ENCODE measurements at regions not wholly inside any gene's neighbourhood (a gene's known extent, or its start where the extent isn't known, plus 50 kb on each side); places are given as distances from the start of the nearest gene placed in this dataset.

DNA sequence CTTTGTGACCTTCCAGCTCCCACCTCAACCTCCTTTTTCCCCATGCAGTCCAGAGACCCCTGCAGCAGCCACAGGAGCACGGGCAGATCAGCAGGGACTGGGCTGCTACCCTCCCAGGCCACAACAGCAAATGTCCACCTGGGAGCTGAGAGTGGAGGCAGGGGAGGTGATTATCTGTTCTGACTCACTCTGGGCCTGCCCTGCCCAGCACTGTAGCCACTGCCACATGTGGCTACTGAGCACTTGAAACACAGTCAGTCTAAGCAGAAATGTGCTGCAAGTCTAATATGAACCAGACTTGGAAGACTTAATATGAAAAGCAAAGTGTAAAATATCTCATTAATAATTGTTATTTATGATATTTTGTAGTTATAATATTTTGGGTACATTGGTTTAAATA, 148.9 kb upstream of the VANGL1 start (continued):
- TF ChIP-seq, protein P1, sequence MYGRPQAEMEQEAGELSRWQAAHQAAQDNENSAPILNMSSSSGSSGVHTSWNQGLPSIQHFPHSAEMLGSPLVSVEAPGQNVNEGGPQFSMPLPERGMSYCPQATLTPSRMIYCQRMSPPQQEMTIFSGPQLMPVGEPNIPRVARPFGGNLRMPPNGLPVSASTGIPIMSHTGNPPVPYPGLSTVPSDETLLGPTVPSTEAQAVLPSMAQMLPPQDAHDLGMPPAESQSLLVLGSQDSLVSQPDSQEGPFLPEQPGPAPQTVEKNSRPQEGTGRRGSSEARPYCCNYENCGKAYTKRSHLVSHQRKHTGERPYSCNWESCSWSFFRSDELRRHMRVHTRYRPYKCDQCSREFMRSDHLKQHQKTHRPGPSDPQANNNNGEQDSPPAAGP (tag by site-specific recombination; IDR thresholded peaks at IDR 0.05) = no peak

DNA sequence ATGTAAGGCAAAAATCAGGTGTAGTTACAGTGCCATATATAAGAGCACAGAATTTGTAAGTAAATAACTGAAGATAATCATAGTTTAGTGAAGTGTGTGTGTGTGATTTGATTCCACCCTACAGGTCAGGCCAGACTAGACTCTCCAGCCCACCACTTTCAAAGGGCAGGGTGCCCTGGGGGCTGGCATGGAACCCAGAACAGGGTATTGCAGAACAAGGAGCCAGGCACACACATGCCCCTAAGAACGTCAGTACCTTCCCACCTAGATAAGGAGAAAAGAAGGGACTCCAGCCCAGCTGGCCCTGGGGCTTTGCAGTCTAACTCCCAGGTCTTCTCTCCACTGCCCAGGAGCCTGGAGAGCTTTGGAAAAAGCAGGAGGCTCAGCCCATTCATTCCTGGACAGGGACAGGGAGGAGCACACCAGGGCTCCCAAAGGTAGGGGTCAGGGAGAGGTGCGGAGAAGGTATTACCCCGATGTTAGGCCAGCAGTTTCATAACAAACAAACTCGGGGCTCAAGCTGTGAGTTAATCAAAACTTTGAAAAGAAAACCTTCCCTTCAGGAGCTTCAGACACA, 149.7 kb upstream of the VANGL1 start:
- H3K9me3 ChIP-seq (ENCODE audit: control insufficient read depth, insufficient read depth, low read depth, low read length) = no peaks in the 10 kb centered on the region
- ChIA-PET POLR2A (interaction anchor here (1.2 kb wide), 1 partner anchor 9 kb away, joined by 3 read pairs; no protein-coding TSS in a partner anchor), CTCF (interaction anchor here (0.9 to 1.2 kb wide), 3 partner anchors 22 to 103 kb away, joined by 3 to 4 read pairs (median 3); no protein-coding TSS in a partner anchor)

More for the DNA sequence above, 149.7 kb upstream of the VANGL1 start:
- no peak for TF ChIP-seq ZNF311 (tag by site-specific recombination; IDR thresholded peaks at IDR 0.05; ENCODE audit: borderline replicate concordance)
- no peak for TF ChIP-seq ZNF391 (tag by site-specific recombination; IDR thresholded peaks at IDR 0.05; ENCODE audit: borderline replicate concordance, low read depth)
- TF ChIP-seq ZBTB1 (tag by site-specific recombination; IDR thresholded peaks at IDR 0.05) = no peak
- TF ChIP-seq ZNF426 (tag by site-specific recombination; IDR thresholded peaks at IDR 0.05) = no peak
- TF ChIP-seq ZNF350 (tag by site-specific recombination; IDR thresholded peaks at IDR 0.05) = no peak
- no peak for TF ChIP-seq KLF7 (tag by site-specific recombination; IDR thresholded peaks at IDR 0.05; ENCODE audit: borderline replicate concordance)
- TF ChIP-seq ZNF791 (tag by site-specific recombination; IDR thresholded peaks at IDR 0.05) = no peak
- TF ChIP-seq, protein P2, sequence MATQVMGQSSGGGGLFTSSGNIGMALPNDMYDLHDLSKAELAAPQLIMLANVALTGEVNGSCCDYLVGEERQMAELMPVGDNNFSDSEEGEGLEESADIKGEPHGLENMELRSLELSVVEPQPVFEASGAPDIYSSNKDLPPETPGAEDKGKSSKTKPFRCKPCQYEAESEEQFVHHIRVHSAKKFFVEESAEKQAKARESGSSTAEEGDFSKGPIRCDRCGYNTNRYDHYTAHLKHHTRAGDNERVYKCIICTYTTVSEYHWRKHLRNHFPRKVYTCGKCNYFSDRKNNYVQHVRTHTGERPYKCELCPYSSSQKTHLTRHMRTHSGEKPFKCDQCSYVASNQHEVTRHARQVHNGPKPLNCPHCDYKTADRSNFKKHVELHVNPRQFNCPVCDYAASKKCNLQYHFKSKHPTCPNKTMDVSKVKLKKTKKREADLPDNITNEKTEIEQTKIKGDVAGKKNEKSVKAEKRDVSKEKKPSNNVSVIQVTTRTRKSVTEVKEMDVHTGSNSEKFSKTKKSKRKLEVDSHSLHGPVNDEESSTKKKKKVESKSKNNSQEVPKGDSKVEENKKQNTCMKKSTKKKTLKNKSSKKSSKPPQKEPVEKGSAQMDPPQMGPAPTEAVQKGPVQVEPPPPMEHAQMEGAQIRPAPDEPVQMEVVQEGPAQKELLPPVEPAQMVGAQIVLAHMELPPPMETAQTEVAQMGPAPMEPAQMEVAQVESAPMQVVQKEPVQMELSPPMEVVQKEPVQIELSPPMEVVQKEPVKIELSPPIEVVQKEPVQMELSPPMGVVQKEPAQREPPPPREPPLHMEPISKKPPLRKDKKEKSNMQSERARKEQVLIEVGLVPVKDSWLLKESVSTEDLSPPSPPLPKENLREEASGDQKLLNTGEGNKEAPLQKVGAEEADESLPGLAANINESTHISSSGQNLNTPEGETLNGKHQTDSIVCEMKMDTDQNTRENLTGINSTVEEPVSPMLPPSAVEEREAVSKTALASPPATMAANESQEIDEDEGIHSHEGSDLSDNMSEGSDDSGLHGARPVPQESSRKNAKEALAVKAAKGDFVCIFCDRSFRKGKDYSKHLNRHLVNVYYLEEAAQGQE (tag by site-specific recombination; IDR thresholded peaks at IDR 0.05) = no peak
- no peak for TF ChIP-seq ZNF544 (tag by site-specific recombination; IDR thresholded peaks at IDR 0.05)
- TF ChIP-seq, protein P3, sequence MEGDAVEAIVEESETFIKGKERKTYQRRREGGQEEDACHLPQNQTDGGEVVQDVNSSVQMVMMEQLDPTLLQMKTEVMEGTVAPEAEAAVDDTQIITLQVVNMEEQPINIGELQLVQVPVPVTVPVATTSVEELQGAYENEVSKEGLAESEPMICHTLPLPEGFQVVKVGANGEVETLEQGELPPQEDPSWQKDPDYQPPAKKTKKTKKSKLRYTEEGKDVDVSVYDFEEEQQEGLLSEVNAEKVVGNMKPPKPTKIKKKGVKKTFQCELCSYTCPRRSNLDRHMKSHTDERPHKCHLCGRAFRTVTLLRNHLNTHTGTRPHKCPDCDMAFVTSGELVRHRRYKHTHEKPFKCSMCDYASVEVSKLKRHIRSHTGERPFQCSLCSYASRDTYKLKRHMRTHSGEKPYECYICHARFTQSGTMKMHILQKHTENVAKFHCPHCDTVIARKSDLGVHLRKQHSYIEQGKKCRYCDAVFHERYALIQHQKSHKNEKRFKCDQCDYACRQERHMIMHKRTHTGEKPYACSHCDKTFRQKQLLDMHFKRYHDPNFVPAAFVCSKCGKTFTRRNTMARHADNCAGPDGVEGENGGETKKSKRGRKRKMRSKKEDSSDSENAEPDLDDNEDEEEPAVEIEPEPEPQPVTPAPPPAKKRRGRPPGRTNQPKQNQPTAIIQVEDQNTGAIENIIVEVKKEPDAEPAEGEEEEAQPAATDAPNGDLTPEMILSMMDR (tag by site-specific recombination; IDR thresholded peaks at IDR 0.05) = no peak
- no peak for TF ChIP-seq ZNF549 (tag by site-specific recombination; IDR thresholded peaks at IDR 0.05)
- TF ChIP-seq, protein P4, sequence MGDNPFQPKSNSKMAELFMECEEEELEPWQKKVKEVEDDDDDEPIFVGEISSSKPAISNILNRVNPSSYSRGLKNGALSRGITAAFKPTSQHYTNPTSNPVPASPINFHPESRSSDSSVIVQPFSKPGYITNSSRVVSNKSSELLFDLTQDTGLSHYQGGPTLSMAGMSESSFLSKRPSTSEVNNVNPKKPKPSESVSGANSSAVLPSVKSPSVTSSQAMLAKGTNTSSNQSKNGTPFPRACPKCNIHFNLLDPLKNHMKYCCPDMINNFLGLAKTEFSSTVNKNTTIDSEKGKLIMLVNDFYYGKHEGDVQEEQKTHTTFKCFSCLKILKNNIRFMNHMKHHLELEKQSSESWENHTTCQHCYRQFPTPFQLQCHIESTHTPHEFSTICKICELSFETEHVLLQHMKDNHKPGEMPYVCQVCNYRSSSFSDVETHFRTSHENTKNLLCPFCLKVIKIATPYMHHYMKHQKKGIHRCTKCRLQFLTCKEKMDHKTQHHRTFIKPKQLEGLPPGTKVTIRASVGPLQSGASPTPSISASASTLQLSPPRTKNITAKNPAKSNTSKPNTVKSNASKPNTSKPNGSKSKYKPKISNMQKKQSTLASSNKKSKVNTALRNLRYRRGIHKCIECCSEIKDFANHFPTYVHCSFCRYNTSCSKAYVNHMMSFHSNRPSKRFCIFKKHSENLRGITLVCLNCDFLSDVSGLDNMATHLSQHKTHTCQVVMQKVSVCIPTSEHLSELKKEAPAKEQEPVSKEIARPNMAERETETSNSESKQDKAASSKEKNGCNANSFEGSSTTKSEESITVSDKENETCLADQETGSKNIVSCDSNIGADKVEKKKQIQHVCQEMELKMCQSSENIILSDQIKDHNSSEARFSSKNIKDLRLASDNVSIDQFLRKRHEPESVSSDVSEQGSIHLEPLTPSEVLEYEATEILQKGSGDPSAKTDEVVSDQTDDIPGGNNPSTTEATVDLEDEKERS (tag by site-specific recombination; IDR thresholded peaks at IDR 0.05) = no peak
- TF ChIP-seq KLF9 (tag by site-specific recombination; IDR thresholded peaks at IDR 0.05; ENCODE audit: low read depth) = no peak
- Histone ChIP-seq H3K4me1 (ENCODE audit: control insufficient read depth, insufficient read depth, low read length) (no peaks in the 10 kb centered on the region), H3K4me3 (ENCODE audit: low read depth, low read length) (no peak overlapping the region), H3K36me3 (ENCODE audit: control insufficient read depth in 2 of 2, insufficient read depth in 1 of 2, low read length in 2 of 2) (no peaks in the 10 kb centered on the region), H3K27ac (ENCODE audit: extremely low read depth, low read depth, low read length) (no peak overlapping the region)
